ENCODE measurements at regions not wholly inside any gene's neighbourhood (a gene's known extent, or its start where the extent isn't known, plus 50 kb on each side); places are given as distances from the start of the nearest gene placed in this dataset.
A peak's percentile ranks its signal among the peaks of the same experiment; 100 is the strongest.

- H3K9me3 ChIP-seq (replicated peaks; ENCODE audit: control insufficient read depth, insufficient read depth, low read depth, low read length) = no peaks in the 10 kb centered on the region
- no peak overlapping the region for H3K4me3 ChIP-seq
- no peak overlapping the region for H3K4me2 ChIP-seq (ENCODE audit: insufficient read depth, low read length)
- intact Hi-C loops (cut with micrococcal nuclease) (no loop called here), in situ Hi-C loops (cut with MboI) (no loop called here)
- TF ChIP-seq MAZ (CRISPR knock-in tag; conservative IDR thresholded peaks at IDR 0.05 in 1 of 2, IDR thresholded peaks at IDR 0.05 in 1 of 2) = no peak
- TF ChIP-seq, protein P1, sequence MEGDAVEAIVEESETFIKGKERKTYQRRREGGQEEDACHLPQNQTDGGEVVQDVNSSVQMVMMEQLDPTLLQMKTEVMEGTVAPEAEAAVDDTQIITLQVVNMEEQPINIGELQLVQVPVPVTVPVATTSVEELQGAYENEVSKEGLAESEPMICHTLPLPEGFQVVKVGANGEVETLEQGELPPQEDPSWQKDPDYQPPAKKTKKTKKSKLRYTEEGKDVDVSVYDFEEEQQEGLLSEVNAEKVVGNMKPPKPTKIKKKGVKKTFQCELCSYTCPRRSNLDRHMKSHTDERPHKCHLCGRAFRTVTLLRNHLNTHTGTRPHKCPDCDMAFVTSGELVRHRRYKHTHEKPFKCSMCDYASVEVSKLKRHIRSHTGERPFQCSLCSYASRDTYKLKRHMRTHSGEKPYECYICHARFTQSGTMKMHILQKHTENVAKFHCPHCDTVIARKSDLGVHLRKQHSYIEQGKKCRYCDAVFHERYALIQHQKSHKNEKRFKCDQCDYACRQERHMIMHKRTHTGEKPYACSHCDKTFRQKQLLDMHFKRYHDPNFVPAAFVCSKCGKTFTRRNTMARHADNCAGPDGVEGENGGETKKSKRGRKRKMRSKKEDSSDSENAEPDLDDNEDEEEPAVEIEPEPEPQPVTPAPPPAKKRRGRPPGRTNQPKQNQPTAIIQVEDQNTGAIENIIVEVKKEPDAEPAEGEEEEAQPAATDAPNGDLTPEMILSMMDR (IDR thresholded peaks at IDR 0.05 in 2 of 3, conservative IDR thresholded peaks at IDR 0.05 in 1 of 3; ENCODE audit: insufficient read depth in 2 of 3, low read depth in 1 of 3, low read length in 3 of 3) = peak in 1 of 3 experiments; percentile 23; a peak in 2 of 6 replicates
- ChIA-PET POLR2A (no interaction called here), CTCF (ENCODE audit: low intra/inter-chr PET ratio) (no interaction called here)
- no peaks in the 10 kb centered on the region for H4K20me1 ChIP-seq (replicated peaks; ENCODE audit: control insufficient read depth, insufficient read depth, low read length)
- no peak overlapping the region for H2AFZ ChIP-seq (ENCODE audit: low read depth, low read length)
- H3K27ac ChIP-seq (ENCODE audit: extremely low read depth, low read depth, low read length) = no peak overlapping the region
- H3K9me1 ChIP-seq (ENCODE audit: control insufficient read depth, insufficient read depth, low read length) = no peaks in the 10 kb centered on the region
- no peaks in the 10 kb centered on the region; a peak in 1 of 5 replicates for H3K4me1 ChIP-seq (replicated peaks in 1 of 2; ENCODE audit: control insufficient read depth in 2 of 2, insufficient read depth in 2 of 2, low read length in 2 of 2)
- no peaks in the 10 kb centered on the region for H3K27me3 ChIP-seq (ENCODE audit: control insufficient read depth in 2 of 2, insufficient read depth in 2 of 2, low read length in 2 of 2)
- ATAC-seq = peak; percentile 61; the same call in 2 of the 3 replicates
- no TSS peak for BruUV-seq (replicated peaks)
- WGBS (ENCODE audit: insufficient coverage, low coverage, missing lambda C conversion rate) = 6% methylated on average over 3 of the region's 4 CpGs
- H3K36me3 ChIP-seq (ENCODE audit: control insufficient read depth, insufficient read depth, low read length) = no peaks in the 10 kb centered on the region
- no peak for FAIRE-seq
- no peak for DNase-seq (ENCODE audit: extremely low read depth in 1 of 4, low spot score in 3 of 4)
- H3K79me2 ChIP-seq (ENCODE audit: control insufficient read depth, insufficient read depth, low read length) = no peaks in the 10 kb centered on the region
- no peak overlapping the region for H3K9ac ChIP-seq (ENCODE audit: insufficient read depth in 1 of 2, low read depth in 2 of 2, low read length in 2 of 2)
Observed at GRCh38 chr3:110456438-110457138, 615.0 kb upstream of the NECTIN3 start.

DNA sequence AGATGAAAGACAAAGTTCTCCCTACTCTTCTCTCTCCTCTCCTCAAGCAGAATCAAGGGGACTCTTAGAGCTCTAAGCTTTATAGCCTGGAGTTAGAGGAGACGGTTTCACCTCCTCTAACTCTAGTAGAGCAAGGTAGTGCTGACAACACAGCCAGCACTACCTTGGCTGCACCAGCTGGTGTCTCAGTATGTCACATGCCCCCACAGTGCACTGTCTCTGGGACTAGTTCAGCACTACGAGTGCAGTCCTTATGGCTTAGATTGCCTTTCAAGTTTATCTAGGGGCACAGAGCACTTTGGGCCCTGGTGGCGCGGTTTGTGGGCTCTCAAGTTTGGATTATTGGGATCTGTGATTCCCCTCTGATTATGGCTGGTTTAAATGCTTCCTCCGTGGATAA is 614.1 kb upstream of the NECTIN3 start:
- intact Hi-C loops (cut with micrococcal nuclease) (no loop called here), in situ Hi-C loops (cut with MboI) (no loop called here)
- H3K4me2 ChIP-seq (ENCODE audit: insufficient read depth, low read length) = no peak overlapping the region
- WGBS (ENCODE audit: insufficient coverage, low coverage, missing lambda C conversion rate) = 25% methylated on average over 4 of the region's 5 CpGs
- POLR2A ChIA-PET = no interaction called here
- ATAC-seq (peak; percentile 51; the same call in 2 of the 3 replicates), FAIRE-seq (no peak), DNase-seq (ENCODE audit: extremely low read depth in 1 of 4, low spot score in 3 of 4) (no peak)
- H3K27me3 ChIP-seq (ENCODE audit: control insufficient read depth in 2 of 2, insufficient read depth in 2 of 2, low read length in 2 of 2) = no peaks in the 10 kb centered on the region
- H3K9me1 ChIP-seq (ENCODE audit: control insufficient read depth, insufficient read depth, low read length) = no peaks in the 10 kb centered on the region
- no peak overlapping the region for H3K9ac ChIP-seq (ENCODE audit: insufficient read depth in 1 of 2, low read depth in 2 of 2, low read length in 2 of 2)
- CTCF ChIA-PET (ENCODE audit: low intra/inter-chr PET ratio) = no interaction called here
- H3K4me3 ChIP-seq = no peak overlapping the region
- H3K79me2 ChIP-seq (ENCODE audit: control insufficient read depth, insufficient read depth, low read length) = no peaks in the 10 kb centered on the region
- no TSS peak for BruUV-seq (replicated peaks)
- H2AFZ ChIP-seq (ENCODE audit: low read depth, low read length) = no peak overlapping the region
- H4K20me1 ChIP-seq (replicated peaks; ENCODE audit: control insufficient read depth, insufficient read depth, low read length) = no peaks in the 10 kb centered on the region
- H3K9me3 ChIP-seq (replicated peaks; ENCODE audit: control insufficient read depth, insufficient read depth, low read depth, low read length) = no peaks in the 10 kb centered on the region
- H3K36me3 ChIP-seq (ENCODE audit: control insufficient read depth, insufficient read depth, low read length) = no peaks in the 10 kb centered on the region
- no peaks in the 10 kb centered on the region; a peak in 1 of 5 replicates for H3K4me1 ChIP-seq (replicated peaks in 1 of 2; ENCODE audit: control insufficient read depth in 2 of 2, insufficient read depth in 2 of 2, low read length in 2 of 2)
- H3K27ac ChIP-seq (ENCODE audit: extremely low read depth, low read depth, low read length) = no peak overlapping the region
- TF ChIP-seq ADNP (tag; IDR thresholded peaks at IDR 0.05) (no peak), CBFB (CRISPR knock-in tag; IDR thresholded peaks at IDR 0.05) (no peak), HOXB6 (CRISPR knock-in tag; IDR thresholded peaks at IDR 0.05; ENCODE audit: borderline replicate concordance) (no peak), EWSR1 (IDR thresholded peaks at IDR 0.05; ENCODE audit: borderline replicate concordance, low read depth, partially characterized antibody) (no peak), ZNF766 (CRISPR knock-in tag; conservative IDR thresholded peaks at IDR 0.05) (no peak), CREBBP (IDR thresholded peaks at IDR 0.05; ENCODE audit: low read depth, low read length) (no peak)
- TF ChIP-seq, protein P2, sequence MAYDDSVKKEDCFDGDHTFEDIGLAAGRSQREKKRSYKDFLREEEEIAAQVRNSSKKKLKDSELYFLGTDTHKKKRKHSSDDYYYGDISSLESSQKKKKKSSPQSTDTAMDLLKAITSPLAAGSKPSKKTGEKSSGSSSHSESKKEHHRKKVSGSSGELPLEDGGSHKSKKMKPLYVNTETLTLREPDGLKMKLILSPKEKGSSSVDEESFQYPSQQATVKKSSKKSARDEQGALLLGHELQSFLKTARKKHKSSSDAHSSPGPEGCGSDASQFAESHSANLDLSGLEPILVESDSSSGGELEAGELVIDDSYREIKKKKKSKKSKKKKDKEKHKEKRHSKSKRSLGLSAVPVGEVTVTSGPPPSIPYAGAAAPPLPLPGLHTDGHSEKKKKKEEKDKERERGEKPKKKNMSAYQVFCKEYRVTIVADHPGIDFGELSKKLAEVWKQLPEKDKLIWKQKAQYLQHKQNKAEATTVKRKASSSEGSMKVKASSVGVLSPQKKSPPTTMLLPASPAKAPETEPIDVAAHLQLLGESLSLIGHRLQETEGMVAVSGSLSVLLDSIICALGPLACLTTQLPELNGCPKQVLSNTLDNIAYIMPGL (CRISPR knock-in tag; IDR thresholded peaks at IDR 0.05) = no peak

Data from K562 (cell line).